Sigmoid colon (tissue), 6 donors: ENCODE measurements at regions not wholly inside any gene's neighbourhood (a gene's known extent, or its start where the extent isn't known, plus 50 kb on each side); places are given as distances from the start of the nearest gene placed in this dataset.

Experiments used
- DNase-seq: peaks from one replicate; pipeline ENCODE4 v3.0.0-alpha.2; 2019
- H3K27ac ChIP-seq, 4 donors: fragments of 200-600 bp; sonication (generic); one replicate each; pipeline ENCODE4 v1.5.1; 2016 to 2019; ENCODE audit warnings: mild to moderate bottlenecking in 1 of 4
- H3K27me3 ChIP-seq, 3 donors: fragments of 200-600 bp; sonication (generic); one replicate each; pipeline ENCODE4 v1.5.1; 2019; ENCODE audit warnings: mild to moderate bottlenecking in 1 of 3
- H3K36me3 ChIP-seq, 4 donors: fragments of 200-600 bp; sonication (generic); one replicate each; pipeline ENCODE4 v1.5.1; 2016 to 2019
- H3K4me1 ChIP-seq, 4 donors: fragments of 200-600 bp; sonication (generic); one replicate each; pipeline ENCODE4 v1.5.1; 2017 to 2019
- H3K4me3 ChIP-seq, 4 donors: fragments of 200-600 bp; sonication (generic); one replicate each; pipeline ENCODE4 v1.5.1; 2017 to 2019; ENCODE audit warnings: mild to moderate bottlenecking in 2 of 4, moderate library complexity in 1 of 4
- H3K9me3 ChIP-seq, 4 donors: fragments of 200-600 bp in 3 of 4; sonication (generic) in 3 of 4; one replicate each; pipeline versions ENCODE4 v1.5.1 to v1.6.1; 2013 to 2019
- CTCF ChIP-seq, 4 experiments: fragments of 450-650 bp in 3 of 4; fragments of 200-600 bp in 1 of 4; IDR thresholded peaks; one replicate each; pipeline ENCODE4 v1.5.1; 2016 to 2019; ENCODE audit warnings: antibody characterized with exemption in 4 of 4, mild to moderate bottlenecking in 3 of 4, moderate library complexity in 2 of 4
- EP300 ChIP-seq, 4 donors: sonication (generic); formaldehyde crosslinking; IDR thresholded peaks; one replicate each; pipeline ENCODE4 v1.6.1; 2017; ENCODE audit warnings: antibody characterized with exemption in 4 of 4
- POLR2A ChIP-seq, 2 donors: fragments of 450-650 bp; IDR thresholded peaks; one replicate each; pipeline ENCODE4 v1.6.1; 2016; ENCODE audit warnings: antibody characterized with exemption in 2 of 2, mild to moderate bottlenecking in 2 of 2, moderate library complexity in 2 of 2
- POLR2AphosphoS5 ChIP-seq, 4 donors: sonication (generic); formaldehyde crosslinking; IDR thresholded peaks; one replicate each; pipeline ENCODE4 v1.6.1; 2017; ENCODE audit warnings: antibody characterized with exemption in 4 of 4
- WGBS, 2 donors: extraction: QIAGEN DNeasy Blood & Tissue Kit; methylation state at CpG; one replicate each; pipeline ENCODE4 v1.1.7; 2013; 5-methylcytosine and 5-hydroxymethylcytosine counted together
- intact Hi-C: fragments of 100-400 bp; cut with DNase I; formaldehyde crosslinking; loops from one replicate; pipeline ENCODE4 v1.15.1; 2023
- donor health status: healthy with polysubstance abuse.
- donor health status: healthy.

DNA sequence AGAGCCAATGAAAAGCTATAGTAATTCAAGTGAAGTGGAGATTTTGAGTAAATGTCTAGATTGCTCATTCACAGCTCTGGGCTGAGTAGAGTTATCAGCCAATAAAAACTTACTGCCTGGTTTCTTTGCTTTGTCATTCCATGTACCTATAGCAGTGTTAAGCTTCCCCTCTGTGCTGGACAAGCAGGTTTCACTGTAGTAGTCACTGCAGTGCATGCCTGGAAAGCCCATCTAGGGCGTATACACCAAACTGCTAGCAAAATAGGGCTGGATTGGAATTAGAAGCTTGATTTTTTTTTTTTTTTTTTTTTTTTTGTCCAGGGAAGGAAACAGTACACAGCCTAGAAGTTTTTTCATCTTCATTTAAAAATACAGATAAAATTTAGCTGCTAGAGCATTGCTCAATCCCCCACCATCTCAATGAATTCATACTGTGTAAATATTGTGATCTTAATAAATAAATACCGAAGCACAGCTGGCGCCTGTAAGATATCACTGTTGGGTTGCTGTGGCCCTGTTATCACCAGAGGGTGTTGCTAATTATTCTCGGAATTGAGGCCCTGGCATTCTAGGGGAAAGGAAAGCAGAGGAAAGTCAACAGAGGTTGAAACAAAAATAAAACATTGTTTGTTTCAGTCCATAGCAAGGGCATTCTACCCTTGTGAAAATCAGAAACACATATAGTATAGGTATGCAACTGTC, 968.5 kb upstream of the GJE1 start:
- no peak for DNase-seq
- intact Hi-C loops, result no loop called here
- Histone ChIP-seq H3K9me3 (no peaks in the 10 kb centered on the region), H3K4me3 (no peak overlapping the region), H3K27ac (no peak overlapping the region), H3K27me3 (no peaks in the 10 kb centered on the region), H3K36me3 (no peaks in the 10 kb centered on the region), H3K4me1 (peaks cover 0 to 14% (median 0%) of the 10 kb centered on the region in 4 donors)
- TF ChIP-seq POLR2AphosphoS5 (IDR thresholded peaks at IDR 0.05) (no peak), CTCF (IDR thresholded peaks at IDR 0.05) (no peak), EP300 (IDR thresholded peaks at IDR 0.05) (no peak), POLR2A (IDR thresholded peaks at IDR 0.05) (no peak)
- WGBS, 2 donors, result 42 to 60% methylated on average over 4 of the region's 4 CpGs

DNA sequence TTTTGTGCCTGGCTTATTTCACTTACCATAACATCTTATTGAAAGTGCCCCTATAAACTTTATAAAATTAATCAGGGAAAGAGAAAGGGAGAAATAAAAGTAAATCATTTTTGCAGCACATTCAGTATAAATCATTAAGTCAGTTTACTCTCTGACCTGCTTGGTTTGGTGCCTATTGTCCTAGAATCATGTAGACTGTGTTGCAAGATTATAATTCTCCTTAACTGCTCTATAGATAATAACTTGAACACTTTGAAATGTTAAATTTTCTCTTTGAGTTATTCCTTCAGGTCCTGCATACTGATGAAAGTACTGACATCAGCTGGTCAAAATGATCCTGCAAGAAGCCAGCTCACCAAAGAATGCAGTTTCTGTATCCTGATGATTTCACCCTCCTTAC, 969.6 kb upstream of the GJE1 start:
- H3K27ac ChIP-seq, result no peak overlapping the region
- intact Hi-C loops, result no loop called here
- no peaks in the 10 kb centered on the region for H3K27me3 ChIP-seq
- H3K4me1 ChIP-seq, result peaks cover 0 to 23% (median 9%) of the 10 kb centered on the region in 4 donors
- no peak for DNase-seq
- H3K4me3 ChIP-seq, result no peak overlapping the region
- no peaks in the 10 kb centered on the region for H3K36me3 ChIP-seq
- TF ChIP-seq EP300 (IDR thresholded peaks at IDR 0.05) (no peak), POLR2AphosphoS5 (IDR thresholded peaks at IDR 0.05) (no peak), CTCF (IDR thresholded peaks at IDR 0.05) (no peak), POLR2A (IDR thresholded peaks at IDR 0.05) (no peak)
- H3K9me3 ChIP-seq, result no peaks in the 10 kb centered on the region

- 70 to 71% methylated on average over 1 of the region's 1 CpG for WGBS, 2 donors
- intact Hi-C loops, result no loop called here
- peak overlapping the region in 1 of 4 donors; percentile 4 for H3K27ac ChIP-seq
These were observed 974.0 kb upstream of the GJE1 start for GRCh38 chr6:141158740-141159139.

DNA sequence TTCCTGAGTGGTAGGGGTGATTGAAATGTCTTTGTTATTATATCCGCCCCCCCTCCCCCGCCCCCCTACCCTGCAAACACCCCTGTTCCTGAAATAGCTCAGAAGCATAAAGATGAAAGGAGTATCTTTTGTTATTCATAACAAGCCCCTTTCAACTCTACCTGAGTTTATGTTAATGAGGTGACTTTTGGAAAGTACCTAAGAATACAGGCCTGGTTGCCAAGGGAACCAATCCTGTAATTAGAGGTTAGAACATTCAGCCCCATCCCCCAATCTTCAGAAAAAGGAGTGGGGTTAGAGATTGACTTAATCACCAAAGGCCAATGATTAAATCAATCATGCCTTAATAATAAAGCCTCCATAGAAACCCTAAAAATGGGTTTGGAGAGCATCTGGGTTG, 979.2 kb upstream of the GJE1 start:
- Histone ChIP-seq H3K9me3 (no peaks in the 10 kb centered on the region), H3K4me3 (no peak overlapping the region), H3K36me3 (no peaks in the 10 kb centered on the region), H3K27ac (no peak overlapping the region), H3K27me3 (no peaks in the 10 kb centered on the region), H3K4me1 (peaks cover 0 to 4% (median 2%) of the 10 kb centered on the region in 4 donors)
- WGBS, 2 donors, result 25 to 55% methylated on average over 2 of the region's 2 CpGs
- TF ChIP-seq POLR2A (IDR thresholded peaks at IDR 0.05) (no peak), EP300 (IDR thresholded peaks at IDR 0.05) (no peak), CTCF (IDR thresholded peaks at IDR 0.05) (no peak), POLR2AphosphoS5 (IDR thresholded peaks at IDR 0.05) (no peak)
- intact Hi-C loops, result no loop called here
- DNase-seq, result no peak

More at GRCh38 chr6:141158740-141159139, 974.0 kb upstream of the GJE1 start:
- Histone ChIP-seq H3K4me3 (no peak overlapping the region), H3K36me3 (no peaks in the 10 kb centered on the region), H3K9me3 (no peaks in the 10 kb centered on the region), H3K4me1 (peaks cover 0 to 10% (median 9%) of the 10 kb centered on the region in 4 donors), H3K27me3 (no peaks in the 10 kb centered on the region)
- DNase-seq, result no peak
- TF ChIP-seq POLR2AphosphoS5 (IDR thresholded peaks at IDR 0.05) (peak in 1 of 4 donors; percentile 17), POLR2A (IDR thresholded peaks at IDR 0.05) (no peak)

- Histone ChIP-seq H3K4me1 (no peaks in the 10 kb centered on the region), H3K27me3 (no peaks in the 10 kb centered on the region), H3K4me3 (no peak overlapping the region), H3K9me3 (no peaks in the 10 kb centered on the region), H3K36me3 (no peaks in the 10 kb centered on the region), H3K27ac (no peak overlapping the region)
- TF ChIP-seq CTCF (IDR thresholded peaks at IDR 0.05), result no peak
- TF ChIP-seq EP300 (IDR thresholded peaks at IDR 0.05), result no peak
- TF ChIP-seq POLR2A (IDR thresholded peaks at IDR 0.05), result no peak
- no peak for TF ChIP-seq POLR2AphosphoS5 (IDR thresholded peaks at IDR 0.05)
- 7 to 36% methylated on average over 1 of the region's 1 CpG for WGBS, 2 donors
- no peak for DNase-seq
- intact Hi-C loops, result no loop called here
These were observed 979.8 kb upstream of the GJE1 start for GRCh38 chr6:141152951-141153350.
